ENCODE measurements at regions not wholly inside any gene's neighbourhood (a gene's known extent, or its start where the extent isn't known, plus 50 kb on each side); places are given as distances from the start of the nearest gene placed in this dataset.

DNA sequence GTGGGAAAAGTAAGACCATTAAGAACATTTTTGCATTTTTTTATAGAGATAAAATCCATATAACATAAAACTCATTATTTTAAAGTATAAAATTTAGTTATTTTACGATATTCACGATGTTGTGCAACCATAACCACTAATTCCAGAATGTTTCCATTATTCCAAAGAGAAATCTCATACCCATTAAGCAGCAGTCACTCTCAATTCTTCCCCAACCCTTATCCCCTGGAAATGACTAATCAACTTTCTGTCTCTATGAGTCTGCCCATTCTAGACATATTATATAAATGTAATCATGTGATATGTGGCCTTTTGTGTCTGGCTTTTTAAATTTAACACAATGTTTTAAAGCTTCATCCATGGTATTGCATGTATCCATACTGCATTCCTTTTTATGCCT is 115.6 kb upstream of the ADAMTSL1 start:
- TF ChIP-seq, protein P1, sequence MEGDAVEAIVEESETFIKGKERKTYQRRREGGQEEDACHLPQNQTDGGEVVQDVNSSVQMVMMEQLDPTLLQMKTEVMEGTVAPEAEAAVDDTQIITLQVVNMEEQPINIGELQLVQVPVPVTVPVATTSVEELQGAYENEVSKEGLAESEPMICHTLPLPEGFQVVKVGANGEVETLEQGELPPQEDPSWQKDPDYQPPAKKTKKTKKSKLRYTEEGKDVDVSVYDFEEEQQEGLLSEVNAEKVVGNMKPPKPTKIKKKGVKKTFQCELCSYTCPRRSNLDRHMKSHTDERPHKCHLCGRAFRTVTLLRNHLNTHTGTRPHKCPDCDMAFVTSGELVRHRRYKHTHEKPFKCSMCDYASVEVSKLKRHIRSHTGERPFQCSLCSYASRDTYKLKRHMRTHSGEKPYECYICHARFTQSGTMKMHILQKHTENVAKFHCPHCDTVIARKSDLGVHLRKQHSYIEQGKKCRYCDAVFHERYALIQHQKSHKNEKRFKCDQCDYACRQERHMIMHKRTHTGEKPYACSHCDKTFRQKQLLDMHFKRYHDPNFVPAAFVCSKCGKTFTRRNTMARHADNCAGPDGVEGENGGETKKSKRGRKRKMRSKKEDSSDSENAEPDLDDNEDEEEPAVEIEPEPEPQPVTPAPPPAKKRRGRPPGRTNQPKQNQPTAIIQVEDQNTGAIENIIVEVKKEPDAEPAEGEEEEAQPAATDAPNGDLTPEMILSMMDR (IDR thresholded peaks at IDR 0.05; ENCODE audit: unreplicated experiment): no peak
- Mint-ChIP-seq H3K36me3 (ENCODE audit: low read depth, unreplicated experiment) (no peaks in the 10 kb centered on the region), H3K27me3 (ENCODE audit: unreplicated experiment) (peaks cover 1% of the 10 kb centered on the region), H3K9me3 (ENCODE audit: unreplicated experiment) (no peaks in the 10 kb centered on the region), H3K4me3 (ENCODE audit: unreplicated experiment) (no peak overlapping the region), H3K4me1 (ENCODE audit: unreplicated experiment) (peaks cover 4% of the 10 kb centered on the region), H3K27ac (ENCODE audit: unreplicated experiment) (no peak overlapping the region)
- DNase-seq (ENCODE audit: low spot score): no peak

DNA sequence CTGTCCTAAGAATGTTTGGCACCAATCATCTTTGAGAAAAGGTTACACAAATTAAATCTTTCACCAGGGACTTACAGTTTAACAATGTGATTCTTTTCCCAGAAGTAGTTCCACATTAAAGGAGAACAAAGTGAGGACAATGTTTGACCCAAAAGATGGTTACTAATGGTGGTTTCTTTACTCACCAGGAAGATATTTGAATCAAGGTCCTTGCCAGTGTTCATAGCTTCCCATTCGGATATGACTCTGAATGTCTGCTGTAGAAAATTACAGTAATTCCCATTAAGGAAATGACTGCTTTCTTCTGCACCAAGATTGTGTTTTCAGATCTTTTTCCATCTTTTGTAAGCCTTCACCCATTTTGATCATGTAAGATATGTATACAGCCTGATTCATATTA is 114.6 kb upstream of the ADAMTSL1 start:
- TF ChIP-seq, protein P1 (IDR thresholded peaks at IDR 0.05; ENCODE audit: unreplicated experiment): no peak
- H3K36me3 Mint-ChIP-seq (ENCODE audit: low read depth, unreplicated experiment): no peaks in the 10 kb centered on the region
- no peak for DNase-seq (ENCODE audit: low spot score)

DNA sequence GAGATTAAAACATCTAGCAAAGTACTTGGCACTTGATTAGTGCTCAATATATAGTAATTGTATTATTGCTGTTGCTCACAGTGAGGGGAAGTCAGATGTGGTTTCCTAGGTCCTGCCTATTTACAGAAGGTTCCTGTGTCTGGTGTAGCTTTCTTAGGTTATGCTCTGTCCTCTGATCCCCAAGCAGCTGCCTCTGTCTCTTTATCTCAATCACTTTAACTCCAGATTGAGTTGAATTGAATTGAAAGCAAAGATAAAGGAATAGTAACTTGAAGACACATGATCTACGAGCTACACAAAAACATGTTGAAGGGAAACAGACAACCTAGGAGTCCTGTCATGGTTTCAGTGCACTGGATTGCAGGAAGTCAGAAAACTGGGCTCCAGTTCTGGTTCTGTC is 113.9 kb upstream of the ADAMTSL1 start:
- Mint-ChIP-seq H3K4me3 (ENCODE audit: unreplicated experiment) (no peak overlapping the region), H3K27ac (ENCODE audit: unreplicated experiment) (no peak overlapping the region), H3K9me3 (ENCODE audit: unreplicated experiment) (no peaks in the 10 kb centered on the region), H3K36me3 (ENCODE audit: low read depth, unreplicated experiment) (no peaks in the 10 kb centered on the region), H3K27me3 (ENCODE audit: unreplicated experiment) (peaks cover 1% of the 10 kb centered on the region), H3K4me1 (ENCODE audit: unreplicated experiment) (peaks cover 4% of the 10 kb centered on the region)
- DNase-seq (ENCODE audit: low spot score): no peak
- TF ChIP-seq, protein P1 (IDR thresholded peaks at IDR 0.05; ENCODE audit: unreplicated experiment): no peak

More for the DNA sequence above, 114.6 kb upstream of the ADAMTSL1 start:
- Mint-ChIP-seq H3K4me3 (ENCODE audit: unreplicated experiment) (no peak overlapping the region), H3K4me1 (ENCODE audit: unreplicated experiment) (peaks cover 4% of the 10 kb centered on the region), H3K27me3 (ENCODE audit: unreplicated experiment) (peaks cover 1% of the 10 kb centered on the region), H3K27ac (ENCODE audit: unreplicated experiment) (no peak overlapping the region), H3K9me3 (ENCODE audit: unreplicated experiment) (no peaks in the 10 kb centered on the region)

DNA sequence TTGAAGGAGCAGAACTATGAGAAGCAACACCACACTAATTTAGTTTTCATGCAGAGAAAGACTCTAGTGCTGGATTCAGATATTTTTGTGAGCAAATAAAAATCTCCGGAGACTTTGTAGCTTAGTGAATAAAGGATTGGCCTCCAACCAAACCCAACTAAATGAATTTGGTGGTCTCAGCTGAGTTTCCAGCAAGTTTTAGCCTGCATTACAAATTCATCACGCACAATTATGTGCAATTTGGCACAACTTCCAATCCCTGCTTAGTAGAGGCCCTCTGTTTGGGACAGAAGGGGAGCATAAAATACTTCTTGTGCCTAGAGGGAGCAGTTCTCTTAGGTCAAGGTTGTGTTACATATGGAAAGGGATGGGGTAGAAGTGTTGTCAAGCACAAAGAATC is 112.3 kb upstream of the ADAMTSL1 start:
- no peaks in the 10 kb centered on the region for H3K36me3 Mint-ChIP-seq (ENCODE audit: low read depth, unreplicated experiment)
- DNase-seq (ENCODE audit: low spot score): no peak
- H3K9me3 Mint-ChIP-seq (ENCODE audit: unreplicated experiment): no peaks in the 10 kb centered on the region
- H3K4me3 Mint-ChIP-seq (ENCODE audit: unreplicated experiment): no peak overlapping the region
- no peak overlapping the region for H3K27ac Mint-ChIP-seq (ENCODE audit: unreplicated experiment)
- peaks cover 4% of the 10 kb centered on the region for H3K4me1 Mint-ChIP-seq (ENCODE audit: unreplicated experiment)
- TF ChIP-seq, protein P1 (IDR thresholded peaks at IDR 0.05; ENCODE audit: unreplicated experiment): no peak
- peaks cover 1% of the 10 kb centered on the region for H3K27me3 Mint-ChIP-seq (ENCODE audit: unreplicated experiment)

DNA sequence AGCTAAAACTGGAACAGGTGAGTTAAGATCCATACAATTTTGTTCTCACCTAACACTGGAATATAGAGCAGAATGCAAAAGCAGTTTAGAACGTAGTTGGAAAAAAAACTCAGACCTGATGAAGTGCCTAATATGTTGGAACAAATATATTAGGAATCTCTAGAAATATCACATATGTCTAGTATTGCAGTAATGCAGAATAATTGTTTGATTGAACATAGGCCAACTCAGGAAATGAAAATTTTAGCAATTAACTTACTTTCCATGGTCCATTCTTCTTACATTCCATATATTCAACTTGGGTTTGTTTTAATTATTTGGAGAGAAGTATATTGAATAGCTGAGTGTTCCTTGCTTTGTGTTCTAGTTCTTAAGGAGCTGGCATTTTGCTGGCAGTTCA is 111.8 kb upstream of the ADAMTSL1 start:
- Mint-ChIP-seq H3K27ac (ENCODE audit: unreplicated experiment) (no peak overlapping the region), H3K4me1 (ENCODE audit: unreplicated experiment) (peaks cover 4% of the 10 kb centered on the region), H3K27me3 (ENCODE audit: unreplicated experiment) (no peaks in the 10 kb centered on the region), H3K4me3 (ENCODE audit: unreplicated experiment) (no peak overlapping the region), H3K9me3 (ENCODE audit: unreplicated experiment) (no peaks in the 10 kb centered on the region), H3K36me3 (ENCODE audit: low read depth, unreplicated experiment) (no peaks in the 10 kb centered on the region)
- TF ChIP-seq, protein P1 (IDR thresholded peaks at IDR 0.05; ENCODE audit: unreplicated experiment): no peak
- DNase-seq (ENCODE audit: low spot score): no peak

Measured in endothelial cell (in vitro differentiated cells).